Suprapubic skin (tissue), 3 donors: ENCODE measurements at regions not wholly inside any gene's neighbourhood (a gene's known extent, or its start where the extent isn't known, plus 50 kb on each side); places are given as distances from the start of the nearest gene placed in this dataset.

ENCODE experiments used
- POLR2AphosphoS5 ChIP-seq, 3 donors: sonication (generic); formaldehyde crosslinking; IDR thresholded peaks; one replicate each; pipeline ENCODE4 v1.6.1; 2017; ENCODE audit warnings: antibody characterized with exemption in 3 of 3
- TF ChIP-seq, protein P1 (sequence below), 2 donors: fragments of 200-600 bp in 1 of 2; fragments of 450-650 bp in 1 of 2; sonication (generic) in 1 of 2; IDR thresholded peaks; one replicate each; pipeline ENCODE4 v1.5.1; 2016 to 2019; ENCODE audit warnings: antibody characterized with exemption in 2 of 2, mild to moderate bottlenecking in 1 of 2, moderate library complexity in 1 of 2

DNA sequence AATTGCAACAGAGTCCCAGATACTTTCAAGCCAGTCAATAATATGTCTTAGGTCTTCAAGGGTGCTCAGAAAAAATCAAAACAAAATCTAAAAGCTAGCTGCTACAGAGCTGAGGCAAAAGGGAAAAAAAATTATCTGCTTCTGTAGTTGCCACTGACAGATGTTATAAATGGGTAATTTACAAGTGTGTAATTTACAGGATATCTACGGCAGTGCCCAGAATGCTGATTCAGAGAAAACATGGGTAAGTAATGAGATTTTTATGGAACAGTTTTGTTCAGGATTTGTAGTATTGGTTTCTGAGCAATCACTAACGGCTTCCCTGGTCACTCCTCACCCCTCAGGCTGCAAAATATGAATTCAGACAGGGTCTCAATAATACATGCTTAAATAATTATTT, 234.1 kb downstream of the GALC start:
- TF ChIP-seq, protein P1, sequence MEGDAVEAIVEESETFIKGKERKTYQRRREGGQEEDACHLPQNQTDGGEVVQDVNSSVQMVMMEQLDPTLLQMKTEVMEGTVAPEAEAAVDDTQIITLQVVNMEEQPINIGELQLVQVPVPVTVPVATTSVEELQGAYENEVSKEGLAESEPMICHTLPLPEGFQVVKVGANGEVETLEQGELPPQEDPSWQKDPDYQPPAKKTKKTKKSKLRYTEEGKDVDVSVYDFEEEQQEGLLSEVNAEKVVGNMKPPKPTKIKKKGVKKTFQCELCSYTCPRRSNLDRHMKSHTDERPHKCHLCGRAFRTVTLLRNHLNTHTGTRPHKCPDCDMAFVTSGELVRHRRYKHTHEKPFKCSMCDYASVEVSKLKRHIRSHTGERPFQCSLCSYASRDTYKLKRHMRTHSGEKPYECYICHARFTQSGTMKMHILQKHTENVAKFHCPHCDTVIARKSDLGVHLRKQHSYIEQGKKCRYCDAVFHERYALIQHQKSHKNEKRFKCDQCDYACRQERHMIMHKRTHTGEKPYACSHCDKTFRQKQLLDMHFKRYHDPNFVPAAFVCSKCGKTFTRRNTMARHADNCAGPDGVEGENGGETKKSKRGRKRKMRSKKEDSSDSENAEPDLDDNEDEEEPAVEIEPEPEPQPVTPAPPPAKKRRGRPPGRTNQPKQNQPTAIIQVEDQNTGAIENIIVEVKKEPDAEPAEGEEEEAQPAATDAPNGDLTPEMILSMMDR (IDR thresholded peaks at IDR 0.05): no peak
- TF ChIP-seq POLR2AphosphoS5 (IDR thresholded peaks at IDR 0.05): no peak
